HG03469 (cell line): ENCODE measurements at regions not wholly inside any gene's neighbourhood (a gene's known extent, or its start where the extent isn't known, plus 50 kb on each side); places are given as distances from the start of the nearest gene placed in this dataset.

ENCODE experiments used
- ATAC-seq: cut with Tn5 transposase; IDR thresholded peaks from one replicate; pipeline ENCODE4 v1.9.1; 2021; ENCODE audit warnings: mild to moderate bottlenecking, moderate library complexity, moderate number of reproducible peaks; ENCODE audit not compliant: unreplicated experiment

DNA sequence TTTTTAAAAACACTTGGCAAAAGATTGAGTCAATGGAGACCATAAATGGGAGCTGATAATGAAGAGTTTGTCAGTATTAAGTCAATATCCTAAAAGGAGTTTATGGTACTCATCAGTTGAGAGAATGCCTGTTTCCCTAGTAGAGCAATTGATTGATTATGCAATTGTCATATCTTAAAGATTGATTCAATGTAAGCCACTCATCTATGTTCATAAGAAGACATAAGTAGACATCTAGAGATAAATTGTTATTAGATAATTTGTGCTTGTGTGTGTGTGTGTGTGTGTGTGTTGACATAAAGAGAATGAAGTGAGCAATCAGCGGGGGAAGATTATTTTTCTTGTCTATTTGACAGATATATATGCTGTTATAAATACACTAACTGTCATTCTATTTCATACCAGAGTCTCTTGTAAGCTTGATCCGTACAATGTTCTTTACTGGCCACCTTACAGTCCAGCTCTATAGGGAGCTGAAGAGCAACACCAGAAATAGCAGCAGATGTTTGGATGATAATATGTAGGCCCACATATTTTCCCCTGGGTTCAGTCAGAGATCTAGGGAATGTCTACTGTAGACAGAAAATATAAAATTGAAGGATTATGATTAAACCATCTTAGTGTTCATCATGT lies 848.6 kb upstream of the EPHA6 start:
- ATAC-seq, result no peak

DNA sequence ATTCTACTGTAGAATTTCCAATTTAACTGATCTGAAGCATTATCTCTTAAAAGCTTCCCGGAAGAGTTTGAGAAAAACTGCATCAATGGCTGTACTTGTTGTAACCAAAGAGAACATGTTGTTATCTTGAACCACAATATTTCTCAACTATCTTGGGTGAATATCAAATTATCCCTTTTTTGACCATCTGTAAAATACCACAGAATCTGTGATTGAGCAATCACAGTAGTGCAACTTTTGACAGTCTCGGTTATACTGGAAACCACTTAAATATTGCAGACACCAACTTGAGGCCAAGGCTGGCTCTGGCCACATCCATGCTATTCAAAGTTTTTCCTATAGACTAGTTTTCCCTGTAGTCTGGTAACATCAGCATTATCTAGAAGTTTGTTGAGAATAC lies 842.8 kb upstream of the EPHA6 start:
- no peak for ATAC-seq

DNA sequence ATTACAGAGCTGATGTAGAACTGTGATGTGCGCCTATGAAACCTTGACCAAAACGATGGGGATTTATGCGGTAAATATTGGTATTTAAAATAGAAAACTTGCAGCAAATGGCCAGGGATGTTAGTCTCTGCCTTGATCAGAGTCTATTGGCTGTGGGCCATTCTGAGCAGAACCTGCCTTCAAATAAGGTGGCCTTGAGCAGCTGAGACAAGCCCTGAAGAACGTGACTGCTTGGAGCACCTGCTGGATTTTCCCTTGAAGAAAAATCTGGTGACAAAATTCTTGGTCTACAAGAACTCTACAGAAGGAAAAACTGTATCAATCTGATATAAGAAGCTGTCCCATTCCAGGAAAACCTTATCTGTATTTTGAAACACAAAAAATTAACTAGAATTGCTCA lies 820.1 kb upstream of the EPHA6 start:
- no peak for ATAC-seq

DNA sequence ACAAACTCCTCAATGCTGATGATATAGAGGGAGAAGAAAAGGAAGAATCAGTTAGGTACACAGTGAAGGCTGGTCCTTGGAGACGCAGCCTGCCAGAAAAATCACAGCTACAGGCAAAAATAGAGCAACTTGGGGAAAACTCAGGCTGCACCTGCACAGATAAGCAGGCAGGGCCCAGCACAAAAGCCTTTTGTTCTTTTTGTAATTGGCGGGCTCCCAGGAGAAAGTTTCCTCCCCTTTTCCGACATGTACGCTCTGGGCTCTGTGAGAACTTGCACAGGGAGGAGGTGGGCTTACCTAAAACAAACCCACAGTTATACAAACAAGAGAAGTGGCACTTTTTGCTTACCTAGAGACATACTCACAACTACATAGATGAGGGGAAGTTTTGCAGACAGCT lies 813.4 kb upstream of the EPHA6 start:
- ATAC-seq, result no peak

DNA sequence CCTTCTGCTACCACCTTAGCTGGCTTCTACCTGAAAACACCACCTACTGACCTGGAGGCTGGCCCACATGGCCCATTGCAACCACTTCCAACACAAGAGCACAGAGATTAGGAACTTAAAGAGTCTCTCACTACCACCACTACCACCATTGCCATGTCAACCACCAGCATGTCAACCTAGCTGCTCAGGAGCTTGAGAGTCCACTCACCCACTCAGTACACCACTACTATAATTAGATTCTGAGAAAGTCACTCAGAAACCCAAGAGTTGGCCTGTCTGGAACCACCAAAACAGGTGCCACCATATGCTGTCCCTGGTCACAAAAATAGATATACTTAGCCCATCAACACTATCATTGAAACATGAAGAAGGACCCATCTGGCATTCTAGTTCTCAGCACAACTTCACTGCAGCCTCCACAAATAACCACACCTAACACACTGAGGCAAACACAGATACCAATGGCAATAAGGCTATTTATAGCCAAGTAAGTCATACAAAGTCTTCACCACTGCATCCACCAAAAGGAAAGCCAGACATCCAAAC lies 806.7 kb upstream of the EPHA6 start:
- ATAC-seq, result no peak

DNA sequence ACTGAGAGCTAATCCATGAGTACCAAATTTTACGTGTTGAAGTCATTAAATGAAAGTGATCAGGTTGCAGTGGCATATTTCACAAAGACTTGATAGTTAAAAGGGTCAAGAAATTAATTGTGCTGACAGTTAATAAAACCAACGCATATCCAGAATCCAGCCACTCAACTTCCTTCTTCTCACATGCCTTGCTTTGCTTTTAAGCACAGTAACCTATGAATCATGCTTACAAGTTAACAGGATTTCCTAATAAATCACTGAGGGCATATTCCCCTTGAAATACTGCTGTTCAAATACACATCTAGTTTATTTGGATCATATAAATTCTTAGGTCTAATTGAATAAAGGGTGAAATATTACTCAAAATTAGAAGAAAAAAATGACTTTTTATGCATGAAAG lies 801.5 kb upstream of the EPHA6 start:
- no peak for ATAC-seq

DNA sequence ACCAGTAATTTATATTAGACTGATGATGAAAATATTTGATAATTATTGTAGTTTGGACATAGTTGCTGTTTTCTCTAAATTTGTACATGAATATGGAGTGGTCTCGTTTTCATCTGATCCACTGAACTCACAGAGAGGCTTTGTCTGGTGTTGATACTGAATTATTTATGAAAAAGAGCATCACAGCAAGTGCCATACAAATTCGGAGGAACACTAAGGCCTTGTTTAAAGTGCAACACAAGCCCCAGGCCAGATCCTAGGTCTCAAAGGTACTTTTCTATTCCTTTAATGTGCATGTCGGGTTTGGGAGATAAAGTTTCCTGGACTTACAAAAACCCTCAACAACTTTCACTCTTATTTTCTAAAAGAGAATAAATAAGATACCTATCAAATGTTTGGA lies 796.8 kb upstream of the EPHA6 start:
- no peak for ATAC-seq

DNA sequence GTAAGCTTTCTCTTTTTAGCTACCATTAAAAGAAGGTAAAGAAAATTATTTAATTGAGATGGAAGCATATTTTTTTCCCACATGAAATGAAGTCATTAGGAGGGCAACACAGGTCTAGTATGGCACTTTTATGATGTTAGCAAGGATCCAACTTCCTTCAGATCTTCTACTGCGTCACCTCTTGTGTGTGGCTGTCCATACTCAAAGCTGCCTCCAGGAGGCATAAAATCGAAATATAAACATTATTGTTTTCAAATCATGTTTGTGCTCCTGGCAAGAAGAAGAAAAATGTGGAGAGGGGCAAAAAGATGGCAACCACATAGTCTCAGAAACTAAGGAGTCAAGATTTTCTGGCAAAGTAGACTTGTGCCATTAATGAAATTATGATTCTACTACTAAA lies 791.7 kb upstream of the EPHA6 start:
- ATAC-seq, result no peak

DNA sequence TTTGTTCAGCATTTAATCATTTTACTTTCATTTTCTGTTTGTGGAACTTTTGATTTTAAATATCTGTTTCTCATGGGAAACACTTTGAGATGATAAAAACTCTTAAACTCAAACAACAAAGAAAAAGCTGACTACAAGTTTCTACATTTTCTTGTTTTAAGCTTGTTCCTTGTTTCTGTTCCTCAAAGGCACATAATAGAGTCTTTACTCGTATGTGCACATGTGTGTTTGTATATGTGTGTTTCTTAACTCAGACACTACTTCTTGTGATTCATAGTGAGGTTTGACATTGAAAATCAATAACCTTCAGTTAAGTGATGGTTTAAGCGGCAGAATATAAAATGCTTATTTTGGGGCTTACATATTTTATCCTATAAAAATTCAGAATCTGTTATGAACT lies 786.7 kb upstream of the EPHA6 start:
- no peak for ATAC-seq

DNA sequence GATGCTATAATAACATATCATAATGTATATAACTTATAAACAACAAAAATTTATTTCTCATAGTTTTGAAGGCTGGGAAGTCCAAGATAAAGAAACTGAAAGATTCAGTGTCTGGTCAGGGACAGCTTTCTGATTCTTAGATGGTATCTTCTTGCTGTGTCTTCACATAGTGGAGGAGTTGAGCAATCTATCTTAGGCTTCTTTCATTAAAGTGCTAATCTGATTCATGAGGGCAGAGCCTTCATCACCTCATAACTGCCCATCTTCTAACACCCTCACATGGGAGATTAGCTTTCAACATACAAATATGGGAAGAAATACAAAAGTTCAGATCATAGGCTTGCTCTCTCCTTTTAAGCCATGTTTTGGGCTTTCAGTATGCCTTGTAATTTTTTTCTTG lies 774.8 kb upstream of the EPHA6 start:
- ATAC-seq, result no peak

DNA sequence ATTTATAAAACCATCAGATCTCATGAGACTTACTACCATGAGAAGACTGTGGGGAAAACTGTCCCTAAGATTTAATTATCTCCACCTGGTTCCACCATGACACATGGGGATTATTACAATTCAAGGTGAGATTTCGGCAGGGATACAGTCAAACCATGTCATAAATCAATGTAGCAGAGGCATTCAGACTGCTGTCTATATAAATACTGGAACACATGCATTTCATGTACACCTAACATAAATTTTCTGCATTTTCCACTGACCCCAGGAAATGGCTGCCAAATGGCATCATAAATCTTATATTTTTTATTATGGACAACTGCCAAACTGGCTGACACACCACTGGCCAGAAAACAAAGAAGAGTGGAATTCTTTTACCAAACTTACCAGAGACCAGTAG lies 755.1 kb upstream of the EPHA6 start:
- ATAC-seq, result no peak

DNA sequence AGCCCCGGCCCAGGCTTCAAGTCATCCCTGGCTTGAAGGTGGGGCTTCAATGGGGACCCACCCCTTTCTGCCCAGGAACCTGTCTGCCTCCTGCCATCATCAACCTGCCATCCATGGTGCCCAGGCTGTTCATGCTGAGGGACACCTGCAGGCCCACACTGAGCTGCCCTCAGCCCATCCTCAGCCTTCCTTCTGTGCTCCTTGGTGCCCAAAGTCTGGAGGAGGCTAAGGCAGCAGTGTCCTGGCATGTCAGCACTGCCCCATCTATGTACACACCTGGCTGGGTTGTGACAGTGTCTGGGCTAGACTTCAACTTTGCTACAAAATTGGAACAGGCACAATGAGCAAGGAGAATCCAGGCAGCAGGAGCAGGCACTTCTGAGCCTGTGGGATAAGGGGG lies 745.3 kb upstream of the EPHA6 start:
- ATAC-seq, result no peak

DNA sequence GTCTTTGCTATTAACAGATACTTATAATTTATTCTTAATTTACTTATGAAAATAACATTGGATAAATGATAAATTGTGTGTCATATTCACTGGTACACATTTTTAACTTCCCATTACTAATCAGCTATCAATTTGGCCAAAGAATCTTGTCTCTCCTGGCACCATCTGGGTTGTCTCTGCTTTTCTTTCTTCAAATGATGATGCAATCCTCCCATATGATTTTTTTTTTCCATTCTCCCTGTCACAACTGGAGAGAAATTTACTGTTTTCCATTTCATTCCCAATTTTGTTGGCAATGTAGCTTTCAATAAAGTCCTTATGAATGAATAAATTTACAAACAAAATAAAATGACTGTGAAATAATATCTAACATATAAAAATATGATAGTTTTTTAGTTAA lies 743.7 kb upstream of the EPHA6 start:
- no peak for ATAC-seq

DNA sequence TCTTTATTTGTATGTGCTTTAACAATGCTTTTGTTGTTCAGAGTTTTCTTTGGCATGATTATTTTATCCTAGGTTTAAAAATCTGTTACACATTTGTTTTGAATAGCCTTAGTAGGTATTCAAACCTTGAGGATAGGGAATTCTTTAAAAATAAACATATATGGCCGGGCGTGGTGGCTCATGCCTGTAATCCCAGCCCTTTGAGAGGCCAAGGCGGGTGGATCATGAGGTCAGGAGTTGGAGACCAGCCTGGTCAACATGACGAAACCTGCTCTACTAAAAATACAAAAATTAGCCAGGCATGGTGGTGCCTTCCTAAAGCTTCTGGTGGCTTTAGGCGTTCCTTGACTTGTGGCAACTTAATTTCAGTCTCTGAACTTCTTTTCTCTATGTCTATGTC lies 743.3 kb upstream of the EPHA6 start:
- ATAC-seq, result no peak

DNA sequence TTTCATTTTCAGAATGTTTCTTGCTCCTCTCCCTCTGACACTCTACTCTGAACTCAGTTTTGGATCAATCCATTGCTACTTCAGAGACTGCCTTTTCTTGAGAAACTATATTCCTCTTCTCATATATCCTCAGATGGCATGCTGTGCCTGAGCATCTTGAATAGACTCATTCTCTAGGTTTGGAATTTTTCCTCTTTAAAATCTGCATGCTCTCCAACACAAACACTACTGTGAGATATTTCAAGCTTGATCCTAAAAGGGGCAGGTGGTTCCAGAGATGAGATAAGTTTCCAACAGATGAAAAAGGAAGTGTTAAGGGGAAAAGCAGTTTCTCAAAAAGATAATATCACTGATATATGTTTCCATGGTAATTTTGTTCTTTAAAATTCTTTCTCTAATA lies 742.2 kb upstream of the EPHA6 start:
- no peak for ATAC-seq

DNA sequence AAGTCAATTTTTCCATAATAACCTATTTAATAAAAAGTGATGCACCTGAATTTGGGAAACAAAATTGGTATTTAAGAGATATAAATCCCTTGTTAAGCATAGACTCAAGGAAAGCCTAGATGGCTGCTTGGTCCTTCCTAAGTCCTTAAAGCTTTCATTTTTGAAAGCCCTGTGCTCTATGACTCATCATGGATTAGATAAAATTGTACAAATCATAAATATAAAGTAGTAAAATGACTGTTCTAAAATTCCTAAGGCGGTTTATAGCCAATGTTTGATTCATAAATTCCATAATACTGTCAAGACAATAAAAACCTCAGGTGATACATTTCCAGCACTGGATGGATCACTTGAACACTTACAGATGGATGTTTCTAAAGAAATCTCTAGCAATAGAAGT lies 730.8 kb upstream of the EPHA6 start:
- ATAC-seq, result no peak

DNA sequence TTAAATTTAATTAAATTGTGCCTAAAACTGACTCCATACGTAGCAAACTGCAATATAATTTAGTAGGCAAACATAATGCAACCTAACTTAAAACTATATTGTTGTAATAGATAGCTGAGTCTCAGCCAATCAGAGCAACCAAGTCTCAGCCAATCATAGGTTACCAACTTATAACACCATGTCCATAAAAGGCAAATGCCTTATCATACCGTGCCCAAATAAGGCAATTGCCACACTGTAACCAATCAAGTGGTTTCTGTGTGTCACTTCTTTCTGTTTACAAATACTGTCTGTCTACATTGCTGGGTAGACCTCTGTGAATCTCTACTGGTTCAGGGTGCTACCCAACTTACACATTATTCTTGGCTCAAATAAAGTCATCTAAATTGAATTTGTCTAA lies 728.4 kb upstream of the EPHA6 start:
- ATAC-seq, result no peak

DNA sequence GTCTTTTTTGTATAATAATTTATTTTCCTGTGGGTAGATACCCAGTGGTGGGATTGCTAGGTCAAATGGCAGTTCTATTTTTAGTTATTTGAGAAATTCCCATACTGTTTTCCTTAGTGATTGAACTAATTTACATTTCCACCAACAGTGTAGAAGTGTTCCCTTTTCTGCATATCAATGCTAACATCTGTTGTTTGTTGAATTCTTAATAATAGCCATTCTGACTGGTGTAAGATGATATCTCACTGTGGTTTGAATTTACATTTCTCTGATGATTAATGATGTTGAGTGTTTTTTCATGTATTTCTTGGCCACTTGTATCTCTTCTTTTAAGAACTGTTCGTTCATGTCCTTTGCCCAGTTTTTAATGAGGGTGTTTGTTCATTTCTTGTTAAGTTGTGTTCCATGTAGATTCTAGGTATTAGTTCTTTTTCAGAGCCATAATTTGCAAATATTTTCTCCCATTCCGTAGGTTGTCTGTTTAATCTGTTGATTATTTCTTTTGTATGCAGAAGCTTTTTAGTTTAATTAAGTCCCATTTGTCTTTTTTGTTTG lies 713.3 kb upstream of the EPHA6 start:
- ATAC-seq, result no peak

DNA sequence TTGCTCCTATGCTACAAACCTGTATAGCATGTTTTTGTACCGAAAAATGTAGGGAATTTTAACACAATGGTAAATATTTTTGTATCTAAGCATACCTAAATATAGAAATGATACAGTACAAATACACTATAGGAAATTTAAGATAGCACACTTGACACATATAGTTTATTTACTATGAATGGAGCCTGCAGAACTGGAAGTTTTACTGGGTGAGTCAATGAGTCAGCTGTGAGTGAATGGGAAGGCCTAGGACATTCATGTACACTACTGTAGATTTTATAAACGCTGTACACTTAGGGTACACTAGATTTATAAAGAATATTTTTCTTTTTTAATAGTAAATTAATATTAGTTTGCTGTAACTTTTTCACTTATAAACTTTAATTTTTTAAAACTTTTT lies 707.7 kb upstream of the EPHA6 start:
- no peak for ATAC-seq
